ENCODE measurements at regions not wholly inside any gene's neighbourhood (a gene's known extent, or its start where the extent isn't known, plus 50 kb on each side); places are given as distances from the start of the nearest gene placed in this dataset.

- ATAC-seq (ENCODE audit: insufficient read depth, low FRiP score) (no peak), DNase-seq (no peak)
- Histone ChIP-seq H3K4me3 (no peak overlapping the region), H3K27me3 (ENCODE audit: control insufficient read depth in 3 of 3, insufficient read depth in 3 of 3, low read length in 2 of 3) (no peaks in the 10 kb centered on the region), H3K27ac (ENCODE audit: low read depth in 1 of 2, low read length in 1 of 2) (no peak overlapping the region), H3K4me1 (ENCODE audit: control insufficient read depth in 5 of 5, insufficient read depth in 5 of 5, low read length in 5 of 5) (peaks cover 0 to 7% (median 4%) of the 10 kb centered on the region in 5 donors), H3K36me3 (ENCODE audit: control insufficient read depth in 4 of 4, insufficient read depth in 4 of 4, low read length in 4 of 4) (no peaks in the 10 kb centered on the region), H3K9ac (ENCODE audit: insufficient read depth in 1 of 2, low read length in 2 of 2) (no peak overlapping the region), H3K9me3 (ENCODE audit: control insufficient read depth in 4 of 4, insufficient read depth in 3 of 4, low read length in 3 of 4) (no peaks in the 10 kb centered on the region)
- WGBS, 2 donors: 92 to 93% methylated on average over 5 of the region's 5 CpGs
- no peak for TF ChIP-seq CTCF (IDR thresholded peaks at IDR 0.05; ENCODE audit: control extremely low read depth, extremely low read depth)
These were observed 354.3 kb downstream of the IRS1 start for GRCh38 chr2:226445216-226445861.

GRCh38 chr2:226443112-226443511 lies 356.5 kb downstream of the IRS1 start:
- H3K27me3 ChIP-seq (ENCODE audit: control insufficient read depth in 3 of 3, insufficient read depth in 3 of 3, low read length in 2 of 3): no peaks in the 10 kb centered on the region
- DNase-seq (no peak), ATAC-seq (ENCODE audit: insufficient read depth, low FRiP score) (no peak)
- TF ChIP-seq CTCF (IDR thresholded peaks at IDR 0.05; ENCODE audit: control extremely low read depth, extremely low read depth): no peak
- no peak overlapping the region for H3K4me3 ChIP-seq
- no peaks in the 10 kb centered on the region for H3K9me3 ChIP-seq (ENCODE audit: control insufficient read depth in 4 of 4, insufficient read depth in 3 of 4, low read length in 3 of 4)
- no peak overlapping the region for H3K27ac ChIP-seq (ENCODE audit: low read depth in 1 of 2, low read length in 1 of 2)
- no peaks in the 10 kb centered on the region for H3K36me3 ChIP-seq (ENCODE audit: control insufficient read depth in 4 of 4, insufficient read depth in 4 of 4, low read length in 4 of 4)
- H3K9ac ChIP-seq (ENCODE audit: insufficient read depth in 1 of 2, low read length in 2 of 2): no peak overlapping the region
- peaks cover 0 to 14% (median 4%) of the 10 kb centered on the region in 5 donors for H3K4me1 ChIP-seq (ENCODE audit: control insufficient read depth in 5 of 5, insufficient read depth in 5 of 5, low read length in 5 of 5)
- 83 to 90% methylated on average over 5 of the region's 5 CpGs for WGBS, 2 donors

GRCh38 chr2:226440127-226440918 lies 359.3 kb downstream of the IRS1 start:
- Histone ChIP-seq H3K27ac (ENCODE audit: low read depth in 1 of 2, low read length in 1 of 2) (no peak overlapping the region), H3K36me3 (ENCODE audit: control insufficient read depth in 4 of 4, insufficient read depth in 4 of 4, low read length in 4 of 4) (no peaks in the 10 kb centered on the region), H3K9me3 (ENCODE audit: control insufficient read depth in 4 of 4, insufficient read depth in 3 of 4, low read length in 3 of 4) (no peaks in the 10 kb centered on the region), H3K4me3 (no peak overlapping the region), H3K4me1 (ENCODE audit: control insufficient read depth in 5 of 5, insufficient read depth in 5 of 5, low read length in 5 of 5) (peaks cover 0 to 13% (median 1%) of the 10 kb centered on the region in 5 donors), H3K27me3 (ENCODE audit: control insufficient read depth in 3 of 3, insufficient read depth in 3 of 3, low read length in 2 of 3) (no peaks in the 10 kb centered on the region), H3K9ac (ENCODE audit: insufficient read depth in 1 of 2, low read length in 2 of 2) (no peak overlapping the region)
- peak in 2 of 3 donors; percentile 36 to 44 for DNase-seq
- 72 to 75% methylated on average over 3 of the region's 3 CpGs for WGBS, 2 donors
- no peak for ATAC-seq (ENCODE audit: insufficient read depth, low FRiP score)
- TF ChIP-seq CTCF (IDR thresholded peaks at IDR 0.05; ENCODE audit: control extremely low read depth, extremely low read depth): no peak

Data from lung (tissue), 11 donors.